ENCODE measurements at regions not wholly inside any gene's neighbourhood (a gene's known extent, or its start where the extent isn't known, plus 50 kb on each side); places are given as distances from the start of the nearest gene placed in this dataset.

- TF ChIP-seq RAD21 (IDR thresholded peaks at IDR 0.05; ENCODE audit: low read depth) (no peak), REST (IDR thresholded peaks at IDR 0.05; ENCODE audit: low read depth) (no peak), EGR1 (IDR thresholded peaks at IDR 0.05) (no peak), EP300 (IDR thresholded peaks at IDR 0.05; ENCODE audit: borderline replicate concordance) (no peak)
Observed at GRCh38 chr3:116601206-116601605, 108.4 kb upstream of the TUSC7 start.
